Karpas-422 (cell line): ENCODE measurements at regions not wholly inside any gene's neighbourhood (a gene's known extent, or its start where the extent isn't known, plus 50 kb on each side); places are given as distances from the start of the nearest gene placed in this dataset.

Experiments
- DNase-seq: peaks from one replicate; pipeline ENCODE4 v3.0.0-alpha.2; 2015
- H2AFZ ChIP-seq: fragments of 200-600 bp; sonication (generic); 2 replicates; pipeline ENCODE4 v1.6.1; 2014; ENCODE audit warnings: antibody characterized with exemption, low read length, mixed read lengths
- H3K27ac ChIP-seq: fragments of 200-600 bp; sonication (generic); 2 replicates; pipeline ENCODE4 v1.5.1; 2014; ENCODE audit warnings: mild to moderate bottlenecking, low read length, moderate library complexity
- H3K27me3 ChIP-seq: fragments of 200-600 bp; sonication (generic); 2 replicates; pipeline ENCODE4 v1.6.1; 2014; ENCODE audit warnings: low read length, mixed read lengths
- H3K36me3 ChIP-seq: fragments of 200-600 bp; sonication (generic); 2 replicates; pipeline ENCODE4 v1.6.1; 2014; ENCODE audit warnings: low read length, mixed read lengths; ENCODE audit not compliant: insufficient read depth
- H3K4me1 ChIP-seq: fragments of 200-600 bp; sonication (generic); 2 replicates; pipeline ENCODE4 v1.6.1; 2014; ENCODE audit warnings: mild to moderate bottlenecking, low read length, mixed read lengths
- H3K4me2 ChIP-seq: fragments of 200-600 bp; sonication (generic); 2 replicates; pipeline ENCODE4 v1.6.1; 2014; ENCODE audit warnings: low read length, low read depth, mild to moderate bottlenecking; ENCODE audit not compliant: poor library complexity, severe bottlenecking
- H3K4me3 ChIP-seq: fragments of 200-600 bp; sonication (generic); 2 replicates; pipeline ENCODE4 v1.5.1; 2014; ENCODE audit warnings: mild to moderate bottlenecking, antibody characterized with exemption, low read length, mixed read lengths
- H3K79me2 ChIP-seq: fragments of 200-600 bp; sonication (generic); 2 replicates; pipeline ENCODE4 v1.6.1; 2014; ENCODE audit warnings: mild to moderate bottlenecking, low read length, mixed read lengths
- H3K9ac ChIP-seq: fragments of 200-600 bp; sonication (generic); 2 replicates; pipeline ENCODE4 v1.6.0; 2014; ENCODE audit warnings: low read length
- H3K9me2 ChIP-seq: fragments of 200-600 bp; sonication (generic), shearing (Covaris generic); replicated peaks from 2 replicates; pipeline ENCODE4 v1.6.0; 2014; ENCODE audit warnings: mild to moderate bottlenecking, low read length, moderate library complexity; ENCODE audit not compliant: insufficient read depth
- H3K9me3 ChIP-seq: fragments of 300-700, 200-600 bp; sonication (generic); 2 replicates; pipeline ENCODE4 v1.6.1; 2014; ENCODE audit warnings: low read length, mixed read lengths
- H4K20me1 ChIP-seq: fragments of 200-600 bp; sonication (generic); 2 replicates; pipeline ENCODE4 v1.6.1; 2014; ENCODE audit warnings: mild to moderate bottlenecking, antibody characterized with exemption, low read length, low read depth; ENCODE audit not compliant: insufficient read depth

GRCh38 chr18:51890762-51891161 is 449.2 kb upstream of the DCC start:
- H3K27ac ChIP-seq: no peak overlapping the region
- H3K27me3 ChIP-seq: no peaks in the 10 kb centered on the region
- no peaks in the 10 kb centered on the region for H3K4me1 ChIP-seq
- H3K9ac ChIP-seq: no peak overlapping the region
- no peak overlapping the region for H3K4me3 ChIP-seq
- no peak for DNase-seq
- no peaks in the 10 kb centered on the region for H3K36me3 ChIP-seq
- H3K4me2 ChIP-seq: no peak overlapping the region
- H3K9me2 ChIP-seq: no peaks in the 10 kb centered on the region
- H2AFZ ChIP-seq: no peak overlapping the region
- no peaks in the 10 kb centered on the region for H3K79me2 ChIP-seq
- H4K20me1 ChIP-seq: no peaks in the 10 kb centered on the region
- H3K9me3 ChIP-seq: peaks cover 10% of the 10 kb centered on the region; the same call in 1 of the 2 replicates

GRCh38 chr18:51891876-51892275 is 448.1 kb upstream of the DCC start:
- no peak overlapping the region for H3K9ac ChIP-seq
- DNase-seq: no peak
- H3K36me3 ChIP-seq: no peaks in the 10 kb centered on the region
- no peak overlapping the region for H3K4me3 ChIP-seq
- no peaks in the 10 kb centered on the region for H4K20me1 ChIP-seq
- no peaks in the 10 kb centered on the region for H3K4me1 ChIP-seq
- no peak overlapping the region for H3K4me2 ChIP-seq
- no peaks in the 10 kb centered on the region for H3K9me2 ChIP-seq
- peaks cover 7% of the 10 kb centered on the region; the same call in 1 of the 2 replicates for H3K9me3 ChIP-seq
- no peak overlapping the region for H3K27ac ChIP-seq
- H3K79me2 ChIP-seq: no peaks in the 10 kb centered on the region
- H3K27me3 ChIP-seq: no peaks in the 10 kb centered on the region
- no peak overlapping the region for H2AFZ ChIP-seq

- no peak overlapping the region for H3K4me2 ChIP-seq
- no peak overlapping the region for H3K27ac ChIP-seq
- no peaks in the 10 kb centered on the region for H3K79me2 ChIP-seq
- H2AFZ ChIP-seq: no peak overlapping the region
- H3K4me1 ChIP-seq: no peaks in the 10 kb centered on the region
- H3K9me3 ChIP-seq: peaks cover 14% of the 10 kb centered on the region
- H3K9ac ChIP-seq: no peak overlapping the region
- H3K36me3 ChIP-seq: no peaks in the 10 kb centered on the region
- no peaks in the 10 kb centered on the region for H3K9me2 ChIP-seq
- H3K27me3 ChIP-seq: no peaks in the 10 kb centered on the region
- H3K4me3 ChIP-seq: no peak overlapping the region
- no peak for DNase-seq
- H4K20me1 ChIP-seq: no peaks in the 10 kb centered on the region
These were observed 442.1 kb upstream of the DCC start for GRCh38 chr18:51897884-51898283.

- H3K27me3 ChIP-seq: no peaks in the 10 kb centered on the region
- H2AFZ ChIP-seq: no peak overlapping the region
- H3K27ac ChIP-seq: no peak overlapping the region
- H3K4me3 ChIP-seq: no peak overlapping the region
- H3K9me2 ChIP-seq: no peaks in the 10 kb centered on the region
- no peaks in the 10 kb centered on the region for H4K20me1 ChIP-seq
- H3K36me3 ChIP-seq: no peaks in the 10 kb centered on the region
- H3K9me3 ChIP-seq: peaks cover 39% of the 10 kb centered on the region
- no peak overlapping the region for H3K4me2 ChIP-seq
- no peak for DNase-seq
- H3K79me2 ChIP-seq: no peaks in the 10 kb centered on the region
- H3K9ac ChIP-seq: no peak overlapping the region
- H3K4me1 ChIP-seq: no peaks in the 10 kb centered on the region
These were observed 432.1 kb upstream of the DCC start for GRCh38 chr18:51907687-51908597.

GRCh38 chr18:51908598-51908944 is 431.4 kb upstream of the DCC start:
- H3K4me2 ChIP-seq: no peak overlapping the region
- H3K9me2 ChIP-seq: no peaks in the 10 kb centered on the region
- no peak overlapping the region for H3K27ac ChIP-seq
- no peak overlapping the region for H3K9ac ChIP-seq
- H3K36me3 ChIP-seq: no peaks in the 10 kb centered on the region
- H3K79me2 ChIP-seq: no peaks in the 10 kb centered on the region
- H3K4me3 ChIP-seq: no peak overlapping the region
- H3K9me3 ChIP-seq: peaks cover 38% of the 10 kb centered on the region
- H3K4me1 ChIP-seq: no peaks in the 10 kb centered on the region
- DNase-seq: no peak
- H4K20me1 ChIP-seq: no peaks in the 10 kb centered on the region
- no peaks in the 10 kb centered on the region for H3K27me3 ChIP-seq
- no peak overlapping the region for H2AFZ ChIP-seq

- Histone ChIP-seq H3K27ac (no peak overlapping the region), H2AFZ (no peak overlapping the region), H3K9me3 (peaks cover 33% of the 10 kb centered on the region), H3K36me3 (no peaks in the 10 kb centered on the region), H3K9ac (no peak overlapping the region), H3K4me2 (no peak overlapping the region), H3K4me1 (no peaks in the 10 kb centered on the region), H3K27me3 (no peaks in the 10 kb centered on the region), H3K9me2 (no peaks in the 10 kb centered on the region), H3K4me3 (no peak overlapping the region), H4K20me1 (no peaks in the 10 kb centered on the region), H3K79me2 (no peaks in the 10 kb centered on the region)
- DNase-seq: no peak
These were observed 428.4 kb upstream of the DCC start for GRCh38 chr18:51911584-51911983.

GRCh38 chr18:51912381-51912780 is 427.6 kb upstream of the DCC start:
- Histone ChIP-seq H3K4me1 (no peaks in the 10 kb centered on the region), H3K27ac (no peak overlapping the region), H3K4me3 (no peak overlapping the region), H3K36me3 (no peaks in the 10 kb centered on the region), H3K4me2 (no peak overlapping the region), H3K9me2 (no peaks in the 10 kb centered on the region), H2AFZ (no peak overlapping the region), H3K79me2 (no peaks in the 10 kb centered on the region), H3K9me3 (peaks cover 35% of the 10 kb centered on the region), H4K20me1 (no peaks in the 10 kb centered on the region), H3K27me3 (no peaks in the 10 kb centered on the region), H3K9ac (no peak overlapping the region)
- DNase-seq: no peak

GRCh38 chr18:51915176-51915575 is 424.8 kb upstream of the DCC start:
- Histone ChIP-seq H3K9ac (no peak overlapping the region), H3K4me3 (no peak overlapping the region), H4K20me1 (no peaks in the 10 kb centered on the region), H3K9me3 (peaks cover 28% of the 10 kb centered on the region), H3K36me3 (no peaks in the 10 kb centered on the region), H3K4me2 (no peak overlapping the region), H2AFZ (no peak overlapping the region), H3K4me1 (no peaks in the 10 kb centered on the region), H3K79me2 (no peaks in the 10 kb centered on the region), H3K9me2 (no peaks in the 10 kb centered on the region), H3K27me3 (no peaks in the 10 kb centered on the region), H3K27ac (no peak overlapping the region)
- DNase-seq: no peak
